PC-3 (cell line): ENCODE measurements at regions not wholly inside any gene's neighbourhood (a gene's known extent, or its start where the extent isn't known, plus 50 kb on each side); places are given as distances from the start of the nearest gene placed in this dataset.

Experiments
- EZH2 ChIP-seq: fragments of 300-600 bp; sonication (generic); IDR thresholded peaks from one replicate; pipeline ENCODE4 v1.6.1; 2017; ENCODE audit warnings: antibody characterized with exemption, mild to moderate bottlenecking, low read length; ENCODE audit not compliant: unreplicated experiment
- TF ChIP-seq, protein P1 (sequence below): fragments of 300-600 bp; sonication (generic); conservative IDR thresholded peaks from 2 replicates; pipeline ENCODE4 v1.5.1; 2017; ENCODE audit warnings: antibody characterized with exemption, low read depth, mild to moderate bottlenecking, low read length

DNA sequence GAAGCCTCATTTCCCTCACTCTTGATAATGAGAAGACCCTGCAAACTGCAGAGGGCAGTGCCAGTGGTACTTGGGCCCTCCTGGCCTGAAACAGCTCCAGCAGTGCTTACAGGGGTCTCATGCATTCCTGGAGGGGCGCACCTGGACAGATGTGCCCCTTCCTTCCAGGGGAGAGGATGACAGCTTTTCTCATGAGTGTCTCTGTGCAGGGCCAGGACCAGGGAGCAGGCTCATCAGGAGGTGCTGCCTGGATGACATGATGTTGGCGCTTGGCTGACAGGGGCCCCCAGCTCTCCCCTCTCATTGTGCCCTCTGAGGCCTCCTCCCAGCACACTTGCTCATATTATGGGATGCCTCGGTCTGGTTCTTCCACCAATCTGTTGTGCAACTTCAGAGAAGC is 95.1 kb upstream of the MYCN start:
- TF ChIP-seq EZH2 = no peak
- TF ChIP-seq, protein P1, sequence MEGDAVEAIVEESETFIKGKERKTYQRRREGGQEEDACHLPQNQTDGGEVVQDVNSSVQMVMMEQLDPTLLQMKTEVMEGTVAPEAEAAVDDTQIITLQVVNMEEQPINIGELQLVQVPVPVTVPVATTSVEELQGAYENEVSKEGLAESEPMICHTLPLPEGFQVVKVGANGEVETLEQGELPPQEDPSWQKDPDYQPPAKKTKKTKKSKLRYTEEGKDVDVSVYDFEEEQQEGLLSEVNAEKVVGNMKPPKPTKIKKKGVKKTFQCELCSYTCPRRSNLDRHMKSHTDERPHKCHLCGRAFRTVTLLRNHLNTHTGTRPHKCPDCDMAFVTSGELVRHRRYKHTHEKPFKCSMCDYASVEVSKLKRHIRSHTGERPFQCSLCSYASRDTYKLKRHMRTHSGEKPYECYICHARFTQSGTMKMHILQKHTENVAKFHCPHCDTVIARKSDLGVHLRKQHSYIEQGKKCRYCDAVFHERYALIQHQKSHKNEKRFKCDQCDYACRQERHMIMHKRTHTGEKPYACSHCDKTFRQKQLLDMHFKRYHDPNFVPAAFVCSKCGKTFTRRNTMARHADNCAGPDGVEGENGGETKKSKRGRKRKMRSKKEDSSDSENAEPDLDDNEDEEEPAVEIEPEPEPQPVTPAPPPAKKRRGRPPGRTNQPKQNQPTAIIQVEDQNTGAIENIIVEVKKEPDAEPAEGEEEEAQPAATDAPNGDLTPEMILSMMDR = no peak
